Fibroblast of mammary gland (primary cell): ENCODE measurements at regions not wholly inside any gene's neighbourhood (a gene's known extent, or its start where the extent isn't known, plus 50 kb on each side); places are given as distances from the start of the nearest gene placed in this dataset.
A peak's percentile ranks its signal among the peaks of the same experiment; 100 is the strongest.

Experiments
- DNase-seq: peaks from one replicate; pipeline ENCODE4 v3.0.0-alpha.2; 2010; ENCODE audit warnings: low read depth
- H3K4me3 ChIP-seq: 2 replicates; pipeline ENCODE4 v1.5.1; 2011; ENCODE audit warnings: low read depth, mild to moderate bottlenecking, low read length, moderate library complexity; ENCODE audit not compliant: control insufficient read depth
- CTCF ChIP-seq: conservative IDR thresholded peaks from 2 replicates; pipeline ENCODE4 v1.5.1; 2011; ENCODE audit warnings: low read depth, low read length, inconsistent platforms; ENCODE audit not compliant: control insufficient read depth, insufficient read depth

DNA sequence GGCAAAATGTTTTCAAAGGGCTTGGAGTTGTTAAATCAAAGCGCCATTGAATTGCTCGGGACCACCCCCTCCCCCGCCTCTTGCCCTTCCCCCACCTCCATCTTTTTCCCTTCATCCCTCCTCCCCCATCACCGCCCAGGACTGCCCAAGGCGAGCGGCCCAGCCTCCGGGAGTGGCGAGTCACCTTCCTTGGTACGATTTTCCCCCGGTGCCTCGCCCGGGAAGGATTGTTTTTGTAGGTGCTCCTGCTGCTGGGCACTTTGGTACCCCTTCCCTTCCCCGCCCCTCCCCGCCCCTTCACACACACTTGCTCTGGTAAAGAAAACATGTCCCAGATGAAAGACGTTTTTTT is 61.2 kb downstream of the TMEM174 start:
- no peak for DNase-seq
- no peak for TF ChIP-seq CTCF
- H3K4me3 ChIP-seq = peak overlapping the region; percentile 31

DNA sequence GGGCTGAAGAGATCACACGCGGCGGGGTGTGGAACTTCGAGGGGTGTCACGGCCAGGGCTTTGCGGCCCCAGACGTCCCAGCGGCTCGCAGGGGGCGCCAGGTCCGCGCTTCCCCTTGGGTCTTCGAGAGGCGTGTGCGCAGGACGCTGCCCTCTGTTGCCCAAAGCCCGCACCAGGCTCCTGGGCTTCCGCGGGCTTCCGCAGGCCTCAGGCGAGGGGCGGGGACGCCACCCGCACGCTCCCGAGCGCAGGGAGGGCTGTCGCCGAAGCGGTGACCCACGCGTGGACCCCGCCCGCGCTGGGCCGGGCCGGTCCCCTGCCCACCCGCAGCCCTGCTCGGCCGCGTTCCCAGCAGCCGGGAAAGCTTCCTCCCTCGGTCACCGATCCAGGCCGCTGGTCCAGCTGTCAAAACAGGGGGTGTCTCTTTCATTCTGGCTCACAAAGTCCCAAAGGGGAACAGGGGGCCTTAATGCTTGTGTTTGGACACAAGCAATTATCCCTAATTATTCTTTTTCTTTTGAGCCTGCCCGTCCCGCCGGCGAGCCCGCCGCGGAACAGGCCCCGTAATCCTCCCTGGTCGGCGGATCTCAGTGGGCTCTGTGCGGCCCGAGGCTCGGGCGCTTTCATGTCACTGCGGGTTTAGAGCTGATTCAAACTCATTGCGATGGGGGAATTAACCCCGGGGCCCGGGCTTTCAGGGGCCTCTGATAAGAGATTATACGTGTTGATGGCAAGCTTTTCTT is 60.6 kb downstream of the TMEM174 start:
- peak overlapping the region; percentile 31 for H3K4me3 ChIP-seq
- TF ChIP-seq CTCF = no peak
- no peak for DNase-seq

- no peak for DNase-seq
- no peak overlapping the region for H3K4me3 ChIP-seq
- no peak for TF ChIP-seq CTCF
Measured at GRCh38 chr5:73233053-73233460, 60.1 kb downstream of the TMEM174 start.

GRCh38 chr5:73232266-73233041 is 59.5 kb downstream of the TMEM174 start:
- no peak for DNase-seq
- no peak for TF ChIP-seq CTCF
- no peak overlapping the region for H3K4me3 ChIP-seq

DNA sequence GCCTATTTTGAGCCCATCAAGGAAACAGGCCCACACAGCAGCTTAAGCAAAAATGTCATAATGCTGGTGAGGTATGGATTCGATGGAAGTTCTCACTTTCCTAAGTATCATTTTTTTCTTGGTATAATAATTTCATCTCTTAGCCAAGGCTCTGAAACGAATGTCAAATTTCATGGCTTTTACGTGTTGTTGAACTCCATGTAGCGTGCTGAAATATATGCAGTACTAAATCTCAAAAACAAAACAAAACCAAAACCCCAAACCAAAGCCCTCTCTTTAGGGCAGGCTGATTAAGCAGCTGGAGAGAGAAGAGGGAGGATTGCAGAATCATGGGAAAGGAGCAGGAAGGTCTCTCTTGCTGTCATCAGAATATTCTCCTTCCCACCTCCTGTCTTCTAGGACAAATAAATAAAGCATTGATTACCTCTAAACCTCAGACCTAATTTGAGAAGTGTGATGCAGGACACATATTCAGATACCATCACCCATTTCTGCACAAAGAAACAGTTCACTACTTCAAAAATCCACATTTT is 58.3 kb downstream of the TMEM174 start:
- no peak for TF ChIP-seq CTCF
- H3K4me3 ChIP-seq = no peak overlapping the region
- DNase-seq = no peak

- no peak for DNase-seq
- no peak for TF ChIP-seq CTCF
- H3K4me3 ChIP-seq = no peak overlapping the region
Measured at GRCh38 chr5:73230264-73231245, 57.6 kb downstream of the TMEM174 start.
